AG10803 (cell line): ENCODE measurements at regions not wholly inside any gene's neighbourhood (a gene's known extent, or its start where the extent isn't known, plus 50 kb on each side); places are given as distances from the start of the nearest gene placed in this dataset.

Experiments
- DNase-seq: peaks from one replicate; pipeline ENCODE4 v3.0.0; 2010; ENCODE audit warnings: low read depth
- H3K4me3 ChIP-seq: 2 replicates; pipeline ENCODE4 v1.5.1; 2011; ENCODE audit warnings: mild to moderate bottlenecking, low read length, control low read depth
- TF ChIP-seq, protein P1 (sequence below): conservative IDR thresholded peaks from 2 replicates; pipeline ENCODE4 v1.5.1; 2011; ENCODE audit warnings: mild to moderate bottlenecking, low read length, control low read depth, inconsistent platforms

DNA sequence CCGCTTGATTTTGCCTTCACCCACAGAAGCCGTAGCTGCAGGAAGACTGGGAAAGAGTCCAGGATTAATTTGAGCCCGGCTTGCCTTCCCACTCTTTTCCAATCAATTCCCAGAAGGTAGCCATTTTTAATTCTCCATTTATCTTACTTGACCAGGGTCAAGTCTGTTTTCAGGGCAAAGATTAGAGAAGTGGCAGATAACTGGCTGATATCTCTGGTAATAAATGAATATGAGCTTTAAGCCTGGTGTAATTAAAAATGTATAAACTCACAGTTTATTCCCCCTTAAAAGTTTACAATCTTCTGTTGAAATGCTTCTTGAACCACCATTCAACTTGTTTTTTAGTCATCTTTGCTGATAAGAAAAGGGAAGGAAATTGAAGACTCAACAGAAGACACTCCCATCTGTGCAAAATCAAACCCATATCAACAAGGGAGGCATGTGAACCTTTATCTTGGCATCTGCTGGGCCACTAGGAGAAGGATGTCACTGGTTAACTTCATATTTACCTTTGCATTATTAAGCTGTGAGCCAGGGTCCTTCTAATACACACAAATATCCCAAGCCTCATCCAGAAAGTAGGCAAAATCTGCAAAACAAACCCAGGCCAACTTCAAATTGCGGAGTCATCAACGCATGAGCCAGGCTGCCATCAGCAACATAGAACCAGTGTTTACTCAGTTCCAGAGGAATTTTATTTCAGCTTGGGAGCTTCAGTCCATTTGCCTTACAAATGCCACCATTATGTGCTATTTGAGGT lies 314.6 kb upstream of the MAF start:
- TF ChIP-seq, protein P1, sequence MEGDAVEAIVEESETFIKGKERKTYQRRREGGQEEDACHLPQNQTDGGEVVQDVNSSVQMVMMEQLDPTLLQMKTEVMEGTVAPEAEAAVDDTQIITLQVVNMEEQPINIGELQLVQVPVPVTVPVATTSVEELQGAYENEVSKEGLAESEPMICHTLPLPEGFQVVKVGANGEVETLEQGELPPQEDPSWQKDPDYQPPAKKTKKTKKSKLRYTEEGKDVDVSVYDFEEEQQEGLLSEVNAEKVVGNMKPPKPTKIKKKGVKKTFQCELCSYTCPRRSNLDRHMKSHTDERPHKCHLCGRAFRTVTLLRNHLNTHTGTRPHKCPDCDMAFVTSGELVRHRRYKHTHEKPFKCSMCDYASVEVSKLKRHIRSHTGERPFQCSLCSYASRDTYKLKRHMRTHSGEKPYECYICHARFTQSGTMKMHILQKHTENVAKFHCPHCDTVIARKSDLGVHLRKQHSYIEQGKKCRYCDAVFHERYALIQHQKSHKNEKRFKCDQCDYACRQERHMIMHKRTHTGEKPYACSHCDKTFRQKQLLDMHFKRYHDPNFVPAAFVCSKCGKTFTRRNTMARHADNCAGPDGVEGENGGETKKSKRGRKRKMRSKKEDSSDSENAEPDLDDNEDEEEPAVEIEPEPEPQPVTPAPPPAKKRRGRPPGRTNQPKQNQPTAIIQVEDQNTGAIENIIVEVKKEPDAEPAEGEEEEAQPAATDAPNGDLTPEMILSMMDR = no peak
- no peak for DNase-seq
- H3K4me3 ChIP-seq = no peak overlapping the region

DNA sequence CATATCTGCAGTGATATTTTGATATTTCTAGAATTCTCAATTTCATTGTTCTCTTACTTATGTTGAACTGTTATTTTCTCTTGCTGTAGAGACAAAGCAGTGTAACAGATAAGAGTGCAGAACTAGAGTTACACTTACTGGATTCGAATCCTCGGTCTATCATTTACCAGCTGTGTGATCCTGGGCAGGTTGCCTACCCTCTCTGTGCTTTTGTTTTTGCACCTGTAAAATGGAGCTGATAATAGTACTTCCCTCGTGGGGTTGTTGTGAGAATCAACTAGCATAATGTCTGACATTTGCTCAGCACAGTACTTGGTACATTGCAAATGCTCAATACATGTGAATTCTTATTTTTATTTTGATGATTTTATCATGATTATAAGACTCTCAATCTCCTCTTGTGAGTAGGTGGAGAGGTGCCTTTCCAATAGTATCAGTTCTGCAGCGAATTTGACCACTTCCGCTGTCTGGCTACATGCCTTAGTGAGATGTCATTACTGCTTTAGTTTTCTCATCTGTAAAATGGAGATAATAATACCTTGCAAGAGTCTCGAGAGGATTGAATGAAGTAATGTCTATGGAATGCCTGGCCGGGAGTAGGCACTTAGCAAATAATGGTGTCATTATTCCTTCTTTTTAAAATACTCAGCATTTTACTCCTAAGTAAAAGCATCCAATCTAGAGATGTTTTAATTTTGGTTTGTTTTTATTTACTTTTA lies 312.2 kb upstream of the MAF start:
- H3K4me3 ChIP-seq = no peak overlapping the region
- no peak for DNase-seq
- TF ChIP-seq, protein P1 = no peak

DNA sequence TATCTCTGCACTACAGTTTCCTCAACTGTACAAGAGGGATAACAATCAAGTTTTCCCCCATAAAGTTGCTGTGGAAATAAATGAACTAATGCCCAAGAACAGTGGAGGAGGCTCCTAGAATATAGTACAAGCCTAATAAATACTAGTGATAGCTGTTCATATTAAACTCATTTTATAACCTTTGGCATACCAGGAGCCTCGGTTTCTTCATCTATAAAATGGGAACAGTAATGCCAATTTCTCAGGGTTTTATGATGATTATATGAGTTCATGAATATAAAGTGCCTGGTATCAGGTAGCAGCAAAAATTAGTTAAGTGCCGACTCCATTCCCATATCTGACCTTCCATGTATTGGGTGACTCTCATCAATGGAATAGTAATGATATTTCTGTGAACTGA lies 311.1 kb upstream of the MAF start:
- H3K4me3 ChIP-seq = no peak overlapping the region
- TF ChIP-seq, protein P1 = no peak
- DNase-seq = no peak

DNA sequence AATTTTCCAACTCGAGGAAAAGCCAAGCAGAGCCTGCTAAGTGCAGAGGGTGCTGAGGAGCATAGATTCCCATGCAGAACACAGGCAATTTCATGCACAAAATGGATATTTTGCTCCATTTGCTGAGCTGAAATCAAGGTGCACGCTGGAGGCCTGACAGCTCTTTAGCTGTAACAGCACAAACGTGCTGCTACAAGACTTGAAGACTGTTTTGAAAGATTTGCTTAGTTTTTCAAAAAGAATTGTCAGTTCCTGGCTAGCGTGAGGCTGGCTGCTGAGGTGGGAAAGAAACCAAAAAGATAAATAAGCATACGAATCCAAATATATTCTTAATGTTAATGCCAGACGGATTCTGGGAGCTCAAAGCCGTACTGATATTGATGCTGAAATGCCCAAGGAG lies 309.0 kb upstream of the MAF start:
- H3K4me3 ChIP-seq = no peak overlapping the region
- no peak for DNase-seq
- TF ChIP-seq, protein P1 = no peak

DNA sequence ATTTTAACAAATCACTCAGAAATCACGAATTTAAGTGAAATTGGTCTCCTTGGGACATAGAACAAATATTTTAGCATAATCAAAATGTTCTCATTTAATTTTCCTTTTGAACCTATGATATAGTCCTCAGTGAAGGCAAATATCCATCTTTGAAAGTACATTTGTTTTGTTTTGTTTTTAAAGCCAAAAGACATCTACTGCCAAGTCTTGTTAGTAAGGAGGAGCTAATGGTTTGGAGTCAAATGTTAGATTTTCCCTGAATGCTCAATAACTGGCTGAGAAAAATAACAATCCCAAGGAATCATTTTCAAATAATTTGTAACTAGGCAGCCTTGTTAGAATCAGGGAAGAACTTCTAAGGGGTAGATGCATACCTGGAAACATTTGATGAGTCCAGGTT lies 302.9 kb upstream of the MAF start:
- TF ChIP-seq, protein P1 = no peak
- no peak for DNase-seq
- H3K4me3 ChIP-seq = no peak overlapping the region

DNA sequence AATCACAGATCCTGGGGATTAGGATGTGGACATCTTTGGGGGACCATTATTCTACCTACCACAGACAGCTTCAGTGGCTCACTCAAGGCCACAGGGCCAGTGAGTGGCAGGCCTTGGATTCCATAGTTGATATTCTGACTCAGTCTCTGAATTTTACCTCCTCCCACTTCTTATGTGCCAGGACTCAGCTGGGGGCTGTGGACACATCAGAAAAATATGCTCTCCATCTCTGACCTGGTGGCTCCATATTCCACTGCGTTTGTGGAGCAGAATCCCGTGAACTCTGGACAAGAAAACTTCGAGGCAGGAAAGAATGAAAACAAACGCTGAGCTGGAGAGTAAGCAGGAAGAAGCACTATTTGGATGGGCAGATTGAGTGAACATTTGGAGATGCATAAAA lies 301.8 kb upstream of the MAF start:
- DNase-seq = no peak
- TF ChIP-seq, protein P1 = no peak

DNA sequence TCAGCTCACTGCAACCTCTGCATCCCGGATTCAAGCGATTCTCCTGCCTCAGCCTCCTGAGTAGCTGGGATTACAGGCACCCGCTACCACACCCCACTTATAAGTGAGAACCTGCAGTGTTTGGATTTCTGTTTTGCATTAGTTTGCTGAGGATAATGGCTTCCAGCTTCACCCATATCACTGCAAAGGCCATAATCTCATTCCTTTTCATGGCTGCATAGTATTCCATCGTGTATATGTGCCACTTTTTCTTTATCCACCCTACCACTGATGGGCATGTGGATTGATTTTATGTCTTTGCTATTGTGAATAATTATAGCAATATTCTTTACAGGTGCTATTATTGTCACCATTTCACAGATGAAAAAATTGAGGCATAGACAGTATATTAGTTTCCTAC lies 301.0 kb upstream of the MAF start:
- TF ChIP-seq, protein P1 = no peak
- no peak for DNase-seq
- no peak overlapping the region for H3K4me3 ChIP-seq

More for the DNA sequence above, 301.8 kb upstream of the MAF start:
- H3K4me3 ChIP-seq = no peak overlapping the region
